Germinal center (tissue), 1 donor: ENCODE measurements at regions not wholly inside any gene's neighbourhood (a gene's known extent, or its start where the extent isn't known, plus 50 kb on each side); places are given as distances from the start of the nearest gene placed in this dataset.

Source experiments
- DNase-seq: peaks from one replicate; pipeline ENCODE4 v3.0.0; 2012; ENCODE audit warnings: mixed read lengths, low spot score

- DNase-seq = no peak
Observed at GRCh38 chr21:27017246-27017645, 50.4 kb upstream of the ADAMTS5 start.
